ENCODE measurements at regions not wholly inside any gene's neighbourhood (a gene's known extent, or its start where the extent isn't known, plus 50 kb on each side); places are given as distances from the start of the nearest gene placed in this dataset.

DNA sequence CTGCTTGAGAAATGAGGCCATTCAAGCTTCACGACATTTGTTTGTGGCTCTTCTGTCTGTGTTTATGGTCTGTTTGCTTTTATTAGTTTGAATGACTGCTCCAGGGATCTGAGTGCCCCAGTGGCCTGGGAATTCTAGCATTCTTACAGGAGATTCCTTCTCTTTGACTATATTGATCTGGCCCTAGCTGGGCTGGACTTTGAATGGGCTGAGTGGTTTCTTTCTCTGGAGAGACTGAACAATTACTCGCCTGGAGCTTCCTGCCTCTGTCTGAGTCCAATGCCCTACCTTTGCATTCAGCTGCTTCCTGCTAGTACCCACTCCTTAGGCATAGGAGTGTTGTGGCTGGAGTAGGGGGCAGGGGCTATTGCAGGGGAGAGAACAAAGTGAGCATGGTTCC, 51.2 kb upstream of the EDA start (continued):
- TF ChIP-seq, protein P1, sequence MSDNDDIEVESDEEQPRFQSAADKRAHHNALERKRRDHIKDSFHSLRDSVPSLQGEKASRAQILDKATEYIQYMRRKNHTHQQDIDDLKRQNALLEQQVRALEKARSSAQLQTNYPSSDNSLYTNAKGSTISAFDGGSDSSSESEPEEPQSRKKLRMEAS (IDR thresholded peaks at IDR 0.05), result no peak
- no peak for TF ChIP-seq SIRT6 (IDR thresholded peaks at IDR 0.05; ENCODE audit: low read length)

Measured in H1 (cell line).